HG03378 (cell line): ENCODE measurements at regions not wholly inside any gene's neighbourhood (a gene's known extent, or its start where the extent isn't known, plus 50 kb on each side); places are given as distances from the start of the nearest gene placed in this dataset.
"Not testable (repeated sequence)": the region's sequence is repeated elsewhere in the genome, so short reads cannot be mapped to it uniquely, and the experiment has no call there.

ENCODE experiments used
- ATAC-seq: cut with Tn5 transposase; IDR thresholded peaks from one replicate; pipeline ENCODE4 v1.9.1; 2021; ENCODE audit warnings: mild to moderate bottlenecking, moderate library complexity; ENCODE audit not compliant: unreplicated experiment

DNA sequence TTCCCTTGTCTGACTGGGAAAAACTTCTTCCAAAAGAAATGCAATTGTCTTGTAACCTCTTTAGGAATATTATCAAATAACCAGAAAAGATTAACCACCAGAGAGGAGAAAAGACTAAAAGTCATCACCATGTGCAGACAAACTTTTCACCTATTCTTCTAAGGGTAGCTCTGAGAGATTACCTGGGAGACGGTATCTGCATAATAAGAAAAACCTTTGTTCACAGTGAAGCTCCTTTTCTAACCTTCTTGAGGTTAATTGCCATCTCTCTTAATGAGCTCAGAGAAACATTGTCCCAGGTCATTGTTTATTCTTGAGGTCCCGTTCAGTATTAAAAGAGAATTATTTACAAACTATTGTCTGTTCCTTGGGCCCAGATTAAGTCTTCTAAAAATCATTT is 1091.2 kb upstream of the LRRTM1 start:
- no peak for ATAC-seq

DNA sequence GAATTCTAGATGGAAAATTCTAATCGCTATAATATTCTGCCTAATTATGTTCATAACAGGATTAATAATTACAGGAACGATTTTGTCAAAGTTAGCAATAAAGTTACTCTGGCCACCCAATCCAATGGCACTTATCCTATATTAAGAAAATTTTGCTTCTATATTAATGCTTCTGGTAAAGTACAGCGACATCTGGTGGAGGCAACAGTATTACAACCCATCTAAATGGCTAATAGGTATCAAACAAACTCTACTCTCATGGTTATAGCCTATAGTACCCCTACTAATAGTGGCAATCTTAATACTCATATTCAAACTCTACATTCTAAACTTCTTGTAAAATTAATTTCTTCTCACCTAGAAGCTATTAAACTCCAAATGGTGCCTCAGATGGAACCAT is 1084.7 kb upstream of the LRRTM1 start:
- no peak for ATAC-seq

DNA sequence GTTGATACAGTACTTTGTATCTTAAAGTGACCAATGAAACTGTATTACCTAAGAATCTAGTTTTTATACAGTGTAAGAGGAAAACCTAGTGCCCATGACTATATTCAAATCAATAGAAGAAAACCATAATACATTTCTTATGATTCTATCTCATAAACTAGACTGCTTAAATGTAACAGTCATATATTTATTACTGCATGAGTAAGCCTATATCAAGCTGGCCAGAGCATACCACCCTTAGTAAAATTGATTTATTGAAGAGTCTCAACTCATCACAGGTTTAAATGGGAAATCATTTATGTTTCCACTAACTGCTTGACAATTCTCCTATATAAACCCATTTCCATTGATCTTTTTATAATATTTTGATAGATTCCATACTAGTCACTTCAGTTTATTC is 1059.2 kb upstream of the LRRTM1 start:
- no peak for ATAC-seq

DNA sequence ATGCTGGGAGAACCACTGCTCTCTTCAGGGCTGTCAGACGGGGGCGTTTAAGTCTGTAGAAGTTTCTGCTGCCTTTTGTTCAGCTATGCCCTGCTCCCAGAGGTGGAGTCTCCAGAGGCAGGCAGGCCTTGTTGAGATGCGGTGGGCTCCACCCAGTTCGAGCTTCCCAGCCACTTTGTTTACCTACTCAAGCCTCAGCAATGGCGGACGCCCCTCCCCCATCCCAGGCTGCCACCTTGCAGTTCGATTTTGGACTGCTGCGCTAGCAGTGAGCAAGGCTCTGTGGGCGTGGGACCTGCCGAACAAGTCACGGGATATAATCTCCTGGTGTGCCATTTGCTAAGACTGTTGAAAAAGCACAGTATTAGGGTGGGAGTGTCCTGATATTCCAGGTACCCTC is 1057.9 kb upstream of the LRRTM1 start:
- ATAC-seq = not testable (repeated sequence)

DNA sequence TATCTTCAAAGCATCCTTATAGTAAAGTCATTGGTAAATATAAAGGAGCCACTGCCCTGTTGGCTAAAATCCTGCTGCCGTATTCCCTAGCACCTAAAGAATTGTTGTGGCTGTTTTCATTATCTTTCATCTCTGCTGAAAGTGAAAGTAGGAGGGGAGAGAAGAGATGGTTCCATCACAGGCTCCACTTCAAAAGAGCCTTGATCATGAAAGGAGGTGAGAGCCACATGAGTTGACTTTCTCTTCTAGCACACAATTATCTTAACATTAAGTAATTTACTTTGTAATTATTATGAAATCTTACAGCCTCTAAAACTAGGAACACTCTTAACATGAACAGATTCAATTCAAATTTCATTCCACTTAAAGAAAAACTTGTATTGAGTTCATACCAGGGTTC is 1050.9 kb upstream of the LRRTM1 start:
- no peak for ATAC-seq

DNA sequence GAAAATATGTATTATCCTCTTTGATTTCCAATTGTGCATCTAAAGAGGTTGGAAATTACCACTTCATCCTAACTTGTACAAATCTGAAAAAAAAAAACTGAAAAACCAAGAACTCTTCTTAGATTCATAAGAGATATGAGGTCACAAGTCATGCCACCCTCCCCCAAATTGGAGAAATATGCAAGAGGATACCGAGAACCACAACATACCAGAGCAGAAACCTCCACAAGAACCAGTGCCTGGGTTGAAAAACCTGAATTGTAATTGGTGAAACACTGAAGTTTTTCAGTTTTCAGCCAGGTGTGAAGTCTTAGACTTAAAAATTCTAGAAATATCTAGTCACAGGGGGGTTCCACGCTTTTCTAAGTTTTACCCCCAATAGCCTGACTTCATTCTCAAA is 1029.5 kb upstream of the LRRTM1 start:
- ATAC-seq = no peak

DNA sequence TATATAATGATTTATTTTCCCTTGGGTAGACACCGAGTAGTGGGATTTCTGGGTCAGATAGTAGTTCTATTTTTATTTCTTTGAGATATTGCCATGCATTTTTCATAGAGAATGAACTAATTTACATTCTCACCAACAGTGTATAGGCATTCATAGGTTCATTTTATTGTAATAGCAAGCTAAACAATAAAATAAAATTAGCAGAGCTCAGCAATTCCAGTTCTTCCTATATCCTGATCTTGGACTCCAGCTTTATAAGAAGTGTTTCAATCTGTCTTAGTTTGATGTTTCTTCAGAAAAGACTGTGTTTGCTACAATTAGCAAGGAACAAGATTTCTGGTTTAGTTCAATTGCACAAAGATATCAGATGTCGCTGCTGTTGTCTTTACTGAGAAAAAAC is 1024.4 kb upstream of the LRRTM1 start:
- ATAC-seq = no peak

DNA sequence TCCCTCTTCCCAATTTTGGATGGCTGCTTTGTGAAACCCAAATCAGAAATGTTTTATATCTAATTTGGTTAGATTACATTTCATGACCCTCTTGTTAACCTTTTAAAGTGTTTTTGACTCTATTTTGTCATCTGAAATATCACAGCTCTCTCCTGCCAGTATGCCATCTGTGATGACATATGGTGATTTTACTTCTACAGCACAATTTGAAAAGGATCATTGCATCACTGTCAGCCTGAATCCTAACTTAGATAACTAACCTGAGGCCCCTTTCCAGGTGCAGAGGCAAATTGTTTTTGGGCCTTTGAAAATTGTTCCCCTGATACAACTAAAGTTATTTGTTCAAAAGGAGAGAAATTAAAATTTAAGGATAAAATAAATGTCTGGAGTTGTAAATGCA is 1023.4 kb upstream of the LRRTM1 start:
- no peak for ATAC-seq

DNA sequence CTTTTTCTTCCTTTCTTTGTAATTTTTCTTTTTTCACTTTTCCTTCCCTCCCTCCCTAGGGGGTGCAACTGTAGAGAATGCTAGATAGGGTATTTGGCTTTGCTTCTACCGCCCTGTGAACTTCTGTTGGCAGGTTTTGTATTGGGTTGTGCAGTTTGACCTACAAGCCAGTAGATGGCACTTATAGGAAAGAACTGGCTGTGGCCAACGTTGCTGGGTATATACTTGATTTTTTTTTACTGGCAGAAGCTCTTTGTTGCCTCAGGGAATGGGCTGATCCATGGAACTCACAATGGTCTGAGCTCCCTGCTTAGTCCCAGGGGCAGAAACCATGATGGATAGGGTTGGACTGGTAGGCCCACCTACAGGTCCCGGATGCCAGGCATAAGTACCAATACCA is 1019.5 kb upstream of the LRRTM1 start:
- no peak for ATAC-seq

DNA sequence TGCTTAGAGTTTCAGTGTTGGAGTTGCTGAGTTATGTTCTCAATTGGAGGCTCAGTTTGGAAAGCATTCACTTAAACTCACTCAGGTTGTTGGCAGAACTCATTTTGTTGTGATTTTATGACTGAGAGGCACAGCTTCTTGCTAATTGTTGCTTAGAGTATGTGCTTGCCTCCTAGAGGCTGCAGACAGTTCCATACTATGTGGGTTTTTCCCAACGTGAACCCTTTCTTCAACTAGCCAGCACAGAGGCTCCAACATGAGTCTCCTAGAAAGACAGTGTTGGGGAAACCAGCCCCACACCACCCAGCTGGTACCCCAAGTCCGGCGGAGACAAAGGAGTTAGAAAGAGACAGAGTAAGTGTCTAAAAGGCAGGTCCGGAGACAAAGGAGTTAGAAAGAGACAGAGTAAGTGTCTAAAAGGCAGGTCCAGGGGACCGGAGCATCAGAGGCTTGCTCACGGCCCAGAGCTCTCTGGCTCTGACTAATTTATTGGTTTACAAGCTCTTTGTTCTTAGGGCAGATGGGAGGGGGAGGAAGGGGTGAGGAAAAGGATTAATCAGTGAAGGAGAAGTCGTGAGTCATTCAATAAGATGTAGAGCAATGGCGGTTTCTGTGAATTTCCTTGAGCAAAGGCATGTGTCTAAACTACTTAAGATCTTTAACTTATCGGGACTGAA is 999.7 kb upstream of the LRRTM1 start:
- no peak for ATAC-seq

DNA sequence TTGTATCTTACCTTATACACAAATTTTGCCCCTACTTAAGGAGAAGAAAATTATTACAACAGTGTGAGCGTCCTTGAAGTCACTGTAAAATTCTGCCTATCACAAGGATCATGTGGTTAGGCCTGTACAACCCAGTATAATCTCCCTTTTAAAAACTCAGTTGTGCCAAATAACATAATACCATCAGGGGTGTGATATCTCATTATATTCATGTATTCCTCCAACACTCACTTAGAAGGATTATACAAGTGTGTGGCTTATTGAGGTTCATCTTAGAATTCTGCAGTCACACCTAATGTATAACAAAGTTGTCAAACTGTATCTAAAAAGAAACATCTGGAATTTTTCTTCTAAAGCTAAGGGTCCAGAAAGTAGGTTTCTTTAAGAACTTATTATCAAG is 998.8 kb upstream of the LRRTM1 start:
- ATAC-seq = no peak

DNA sequence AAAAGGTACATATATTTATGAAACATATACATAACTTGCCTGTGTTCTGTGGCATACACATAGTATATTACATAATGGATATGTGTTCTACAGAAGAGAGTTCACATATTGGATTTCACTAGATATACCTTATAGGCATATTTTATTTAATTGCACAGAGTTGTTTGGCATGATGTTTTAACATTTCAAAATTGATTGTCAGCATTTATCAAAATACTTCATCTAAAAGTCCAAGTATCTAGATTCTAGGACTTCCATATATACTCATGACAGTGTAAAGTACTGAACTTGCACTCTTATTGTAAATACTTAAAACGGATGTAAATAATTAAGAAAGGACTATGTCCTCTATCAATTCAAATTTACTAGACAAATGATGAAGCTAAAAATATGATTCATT is 995.3 kb upstream of the LRRTM1 start:
- no peak for ATAC-seq

DNA sequence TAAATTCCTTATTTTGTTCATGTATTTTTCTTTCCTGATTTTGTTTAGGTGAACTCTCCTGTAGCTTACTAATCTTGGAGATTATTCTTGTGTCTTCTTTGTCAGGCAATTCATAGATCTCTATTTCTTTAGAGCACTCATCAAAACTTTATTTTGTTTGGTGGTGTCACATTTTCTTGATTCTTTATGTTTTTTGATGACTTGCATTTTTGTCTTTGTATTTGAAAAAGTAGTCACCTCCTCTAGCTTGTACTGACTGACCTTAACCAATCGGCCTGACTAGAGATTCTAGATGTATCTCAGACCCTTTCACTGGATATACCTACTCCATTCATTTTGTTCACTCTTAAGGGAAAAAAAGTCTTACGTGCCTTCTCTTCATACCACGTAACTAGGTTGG is 986.3 kb upstream of the LRRTM1 start:
- ATAC-seq = no peak

DNA sequence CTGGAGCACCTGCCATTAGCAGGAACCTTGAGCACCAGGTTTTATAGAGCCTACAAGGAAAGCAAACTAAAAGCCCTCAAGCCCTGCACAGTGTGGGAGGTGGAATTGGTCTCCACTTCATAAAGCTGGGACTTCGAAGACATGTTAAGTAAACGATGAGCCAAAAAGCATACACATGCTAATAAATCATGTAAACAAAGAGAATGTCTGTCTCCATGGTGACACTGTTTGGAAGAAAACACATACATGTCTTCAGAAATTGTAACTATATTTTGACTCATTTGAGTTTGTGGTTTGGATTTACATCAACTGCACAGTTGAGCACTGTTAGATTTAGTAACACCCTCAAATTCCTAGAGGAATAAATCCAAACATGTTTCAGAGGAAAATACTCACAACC is 978.5 kb upstream of the LRRTM1 start:
- no peak for ATAC-seq

DNA sequence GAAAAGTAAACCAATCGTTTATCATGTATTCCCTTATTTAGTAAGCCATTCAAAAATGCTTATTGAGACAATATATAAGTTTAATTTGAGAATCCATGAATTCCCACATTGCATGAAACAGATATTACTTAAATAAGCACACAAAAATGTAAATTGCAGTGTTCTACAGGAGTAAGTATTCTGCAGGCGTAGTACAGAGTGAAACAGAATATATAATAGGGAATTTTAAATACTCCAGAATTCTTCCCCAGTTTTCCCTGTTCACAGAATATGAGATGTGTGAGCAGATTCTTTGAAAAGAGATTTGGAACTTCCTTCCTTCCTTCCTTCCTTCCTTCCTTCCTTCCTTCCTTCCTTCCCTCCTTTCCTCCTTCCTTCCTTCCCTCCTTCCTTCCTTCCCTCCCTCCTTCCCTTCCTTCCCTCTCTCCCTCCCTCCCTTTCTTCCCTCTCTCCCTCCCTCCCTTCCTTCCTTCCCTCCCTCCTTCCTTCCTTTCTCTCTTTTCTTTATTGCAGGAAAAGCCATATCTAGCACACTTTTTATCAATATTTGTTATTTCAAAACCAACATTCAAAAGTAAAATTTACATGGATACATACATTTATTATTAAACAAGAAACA is 977.7 kb upstream of the LRRTM1 start:
- ATAC-seq = no peak

DNA sequence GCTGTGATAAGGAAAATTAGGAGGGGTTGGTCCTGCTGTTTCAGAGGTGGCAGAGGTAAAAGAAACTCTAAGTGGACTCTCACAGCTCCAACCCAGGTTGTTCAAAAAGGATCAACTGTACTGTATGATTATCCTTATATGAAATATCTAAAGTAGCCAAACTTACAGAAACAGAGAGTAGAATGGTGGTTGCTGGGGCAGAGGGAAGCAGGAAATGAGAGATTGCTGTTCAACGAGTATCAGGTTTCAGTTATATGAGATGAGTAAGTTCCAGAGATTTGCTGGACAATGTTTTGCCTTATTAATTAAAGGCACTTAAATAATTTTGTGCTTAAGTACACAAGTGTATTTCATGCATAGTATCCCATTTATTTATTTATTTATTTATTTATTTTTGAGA is 972.0 kb upstream of the LRRTM1 start:
- no peak for ATAC-seq

DNA sequence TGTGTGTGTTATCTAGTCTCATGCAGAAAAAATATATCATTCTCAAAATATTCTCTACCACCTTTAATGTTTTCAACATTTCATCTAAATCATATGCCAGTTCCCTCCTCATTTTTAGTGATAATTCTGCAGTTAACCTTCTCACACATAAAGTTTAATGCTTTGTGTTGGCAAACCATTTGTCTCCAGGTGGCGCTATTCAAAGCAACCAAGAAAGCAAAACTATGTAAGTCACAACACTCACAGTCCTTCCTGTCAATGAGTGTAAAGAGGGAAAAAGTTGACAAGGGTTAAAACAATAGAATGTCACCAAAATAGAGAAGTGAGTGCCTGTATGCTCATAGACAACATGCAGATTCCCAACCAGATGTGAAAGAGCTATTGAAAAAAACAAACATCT is 961.6 kb upstream of the LRRTM1 start:
- ATAC-seq = no peak

DNA sequence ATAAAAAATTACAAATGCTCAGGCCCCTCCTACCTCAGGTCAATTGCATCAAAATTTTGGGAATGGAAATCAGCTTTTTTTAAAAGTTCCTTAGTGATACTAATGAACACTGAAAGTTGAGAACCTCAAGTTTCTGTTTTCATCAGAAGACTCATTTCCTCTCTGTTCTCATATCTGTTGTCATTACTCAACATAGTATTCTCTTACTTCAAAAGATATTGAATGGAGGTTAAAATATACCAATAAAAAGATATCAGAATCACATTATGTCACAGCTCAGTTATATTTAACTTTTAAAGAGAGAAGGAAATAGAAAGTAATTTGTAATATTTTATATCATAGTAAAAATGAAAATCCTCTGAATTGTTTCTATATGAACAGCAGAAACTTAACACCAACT is 959.4 kb upstream of the LRRTM1 start:
- ATAC-seq = no peak

DNA sequence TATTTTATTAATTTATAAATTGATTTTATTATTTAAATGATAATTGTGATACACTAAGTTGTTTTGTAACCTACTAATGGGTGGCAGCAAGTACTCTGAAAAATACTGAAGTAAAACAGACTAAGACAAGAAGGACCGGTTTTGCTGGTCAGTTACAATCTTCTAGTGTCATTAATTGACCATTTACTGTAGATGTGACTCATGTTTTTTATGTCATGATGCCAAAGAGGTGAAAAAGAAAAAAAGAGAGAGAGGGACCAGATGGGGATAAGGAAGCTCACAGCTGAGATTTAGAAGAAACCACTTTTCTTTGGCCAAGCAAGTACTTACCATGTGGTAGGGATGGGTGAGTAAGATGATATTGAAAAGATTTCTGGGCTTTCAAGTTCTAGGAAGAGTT is 955.8 kb upstream of the LRRTM1 start:
- no peak for ATAC-seq

DNA sequence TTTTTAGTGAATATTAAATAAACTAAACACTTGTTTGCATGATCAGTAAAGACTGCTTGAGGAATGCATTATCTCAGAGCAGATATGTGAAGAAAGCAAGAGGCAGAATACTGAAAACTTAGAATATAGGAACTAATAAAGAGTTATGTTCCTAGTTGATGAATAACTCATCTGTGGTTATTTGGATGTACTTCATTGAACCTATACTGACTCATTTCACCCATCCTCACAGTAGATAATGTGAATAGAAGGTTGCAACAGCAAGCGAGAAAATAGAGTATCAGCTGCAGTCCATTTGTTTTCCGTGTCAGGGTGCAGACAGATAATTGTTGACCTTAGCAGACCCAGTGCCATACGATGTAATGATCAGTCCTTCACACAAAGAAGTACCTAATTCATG is 945.7 kb upstream of the LRRTM1 start:
- no peak for ATAC-seq

DNA sequence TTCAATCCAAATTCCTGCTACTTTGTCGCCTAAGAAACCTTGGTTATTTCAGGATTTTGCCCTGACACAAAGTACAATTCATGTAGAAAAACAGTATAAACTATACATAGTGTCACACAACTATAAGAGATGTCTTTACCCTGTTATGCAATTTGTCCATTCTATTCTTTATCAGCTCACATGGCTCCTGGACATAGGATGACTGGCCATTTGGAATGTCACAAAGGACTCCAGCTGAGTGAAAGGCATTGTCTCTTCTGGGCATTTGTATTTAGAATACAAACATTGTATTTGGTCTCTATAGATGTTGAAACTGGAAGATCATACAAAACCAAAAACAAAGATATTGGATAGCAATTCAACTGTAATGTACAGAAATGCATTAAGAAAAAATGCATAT is 944.6 kb upstream of the LRRTM1 start:
- no peak for ATAC-seq

DNA sequence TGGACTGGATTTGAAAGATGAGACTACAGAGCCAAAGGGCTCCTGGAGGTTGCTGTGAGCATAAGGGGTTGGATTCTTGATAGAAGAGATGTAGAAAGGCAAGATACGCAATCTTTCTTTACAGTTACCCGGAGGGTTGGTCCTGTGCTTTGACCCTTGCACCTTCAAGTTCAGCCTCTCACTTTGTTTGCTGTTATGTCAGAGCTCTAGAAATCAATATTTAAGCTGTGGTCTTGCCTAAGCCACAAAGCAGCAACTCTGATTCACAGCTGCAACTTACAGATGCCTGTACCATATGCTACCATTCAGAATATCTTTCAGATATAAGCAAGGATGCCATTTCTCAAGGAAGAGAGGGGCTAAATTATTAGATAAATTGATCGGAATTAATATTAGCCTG is 943.1 kb upstream of the LRRTM1 start:
- no peak for ATAC-seq

DNA sequence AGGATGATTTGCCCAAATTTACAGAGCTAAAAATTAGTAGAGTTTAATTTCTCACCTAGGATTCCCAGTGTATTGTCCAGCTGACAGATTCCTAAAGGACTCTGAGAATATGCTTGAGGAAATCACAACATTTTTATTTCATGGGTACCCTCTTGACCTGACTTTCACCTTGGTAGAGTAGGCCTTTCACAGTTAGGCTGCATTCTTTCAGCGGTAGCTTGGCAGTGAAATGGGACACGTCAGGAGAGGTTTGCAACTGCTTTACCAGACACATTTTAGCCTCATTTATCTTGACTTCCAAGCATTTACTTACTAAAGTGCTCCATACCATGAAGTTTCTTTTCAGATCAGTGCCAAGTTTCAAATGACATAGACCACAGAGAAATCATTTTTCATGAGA is 937.9 kb upstream of the LRRTM1 start:
- no peak for ATAC-seq
